ENCODE measurements at regions not wholly inside any gene's neighbourhood (a gene's known extent, or its start where the extent isn't known, plus 50 kb on each side); places are given as distances from the start of the nearest gene placed in this dataset.

GRCh38 chr2:176638167-176639015, 369.1 kb downstream of the MTX2 start:
- TF ChIP-seq RAD21 (conservative IDR thresholded peaks at IDR 0.05 in 1 of 2, IDR thresholded peaks at IDR 0.05 in 1 of 2) = peak; percentile 87 to 98
- no peak for TF ChIP-seq SREBF2 (IDR thresholded peaks at IDR 0.05)
- TF ChIP-seq E2F6 (IDR thresholded peaks at IDR 0.05; ENCODE audit: borderline replicate concordance, low read depth) = no peak
- no peak for TF ChIP-seq HDAC2 (IDR thresholded peaks at IDR 0.05)
- peak; percentile 76; the same call in 1 of the 2 replicates for TF ChIP-seq MYC (IDR thresholded peaks at IDR 0.05; ENCODE audit: borderline replicate concordance, low read length)
- TF ChIP-seq JUN (IDR thresholded peaks at IDR 0.05) = 0 out of 5 replicates have a peak, but pooled peaks of 1 of the 2 experiments have one; percentile 12
- TF ChIP-seq SMC3 (IDR thresholded peaks at IDR 0.05) = peak; percentile 94
- TF ChIP-seq ZFP36 (IDR thresholded peaks at IDR 0.05; ENCODE audit: borderline replicate concordance, partially characterized antibody) = no peak
- TF ChIP-seq CTCF (IDR thresholded peaks at IDR 0.05) = peak; percentile 96
- no peak for TF ChIP-seq FOSL2 (IDR thresholded peaks at IDR 0.05)
- TF ChIP-seq FOSL2 (CRISPR knock-in tag; IDR thresholded peaks at IDR 0.05) = no peak
- DNase-seq (ENCODE audit: low read depth in 1 of 2, low spot score in 1 of 2) (peak; percentile 68 to 69), FAIRE-seq (no peak), ATAC-seq (peak; percentile 92 to 96)
- Histone ChIP-seq H3K9me3 (no peaks in the 10 kb centered on the region), H3K4me3 (peak overlapping the region; percentile 66), H3K27ac (peak overlapping the region; percentile 88 to 95), H3K4me1 (peaks cover 11% of the 10 kb centered on the region; the same call in 2 of the 3 replicates), H3K4me2 (peak overlapping the region; percentile 87)
- WGBS (ENCODE audit: missing lambda C conversion rate) = 20% methylated on average over 37 of the region's 39 CpGs
- CTCF ChIA-PET = interaction anchor here (0.6 to 15.9 kb wide), 58 partner anchors 8 to 1129 kb away, joined by 3 to 216 read pairs (median 4); partner anchors contain the start of gene HOXD8
- POLR2A ChIA-PET = interaction anchor here (0.6 to 2.6 kb wide), 6 partner anchors 55 to 498 kb away, joined by 3 to 12 read pairs (median 5); no protein-coding TSS in a partner anchor

- CTCF ChIA-PET = interaction anchor here (1.0 to 15.9 kb wide), 20 partner anchors 8 to 518 kb away, joined by 3 to 216 read pairs (median 8); partner anchors contain the start of gene HOXD8
- Histone ChIP-seq H3K9me3 (no peaks in the 10 kb centered on the region), H3K4me3 (no peak overlapping the region), H3K4me1 (peaks cover 11% of the 10 kb centered on the region; the same call in 2 of the 3 replicates), H3K27ac (no peak overlapping the region), H3K4me2 (no peak overlapping the region)
- no peak for TF ChIP-seq HOXB13 (CRISPR knock-in tag; IDR thresholded peaks at IDR 0.05; ENCODE audit: low read depth)
- no peak for TF ChIP-seq ELK1 (IDR thresholded peaks at IDR 0.05; ENCODE audit: low read depth, low read length)
- no peak for TF ChIP-seq RCOR1 (IDR thresholded peaks at IDR 0.05; ENCODE audit: low read depth, low read length)
- TF ChIP-seq GATA3 (IDR thresholded peaks at IDR 0.05; ENCODE audit: borderline replicate concordance) = no peak
- no peak for ATAC-seq
- POLR2A ChIA-PET = interaction anchor here (0.7 kb wide), 1 partner anchor 176 kb away, joined by 5 read pairs; no protein-coding TSS in a partner anchor
- no peak for FAIRE-seq
- DNase-seq (ENCODE audit: low read depth in 1 of 2, low spot score in 1 of 2) = no peak
- WGBS (ENCODE audit: missing lambda C conversion rate) = 81% methylated on average over 7 of the region's 7 CpGs
Measured at GRCh38 chr2:176639016-176639343, 369.7 kb downstream of the MTX2 start.

GRCh38 chr2:176639671-176640070, 370.4 kb downstream of the MTX2 start:
- H3K4me1 ChIP-seq = peaks cover 11% of the 10 kb centered on the region; the same call in 2 of the 3 replicates
- ChIA-PET POLR2A (interaction anchor here (0.6 kb wide), 1 partner anchor 505 kb away, joined by 4 read pairs; no protein-coding TSS in a partner anchor), CTCF (interaction anchor here (0.8 to 15.9 kb wide), 8 partner anchors 12 to 509 kb away, joined by 3 to 216 read pairs (median 29); partner anchors contain the start of gene HOXD8)
- FAIRE-seq (no peak), DNase-seq (ENCODE audit: low read depth in 1 of 2, low spot score in 1 of 2) (no peak), ATAC-seq (no peak)
- no peak overlapping the region for H3K4me3 ChIP-seq
- H3K27ac ChIP-seq = no peak overlapping the region
- WGBS (ENCODE audit: missing lambda C conversion rate) = 41% methylated on average over 5 of the region's 5 CpGs
- no peaks in the 10 kb centered on the region for H3K9me3 ChIP-seq
- no peak overlapping the region for H3K4me2 ChIP-seq
- TF ChIP-seq ZSCAN20 (CRISPR knock-in tag; IDR thresholded peaks at IDR 0.05) (no peak), CHD2 (IDR thresholded peaks at IDR 0.05; ENCODE audit: low read length, partially characterized antibody) (no peak), HOXA7 (CRISPR knock-in tag; IDR thresholded peaks at IDR 0.05) (no peak), CTCF (IDR thresholded peaks at IDR 0.05) (no peak), JUN (IDR thresholded peaks at IDR 0.05) (no peak), REST (IDR thresholded peaks at IDR 0.05) (no peak), E2F6 (IDR thresholded peaks at IDR 0.05; ENCODE audit: borderline replicate concordance, low read depth) (no peak), NFE2L2 (conservative IDR thresholded peaks at IDR 0.05; ENCODE audit: low read length) (no peak)

Measured in A549 (cell line).